C4-2B (cell line): ENCODE measurements at regions not wholly inside any gene's neighbourhood (a gene's known extent, or its start where the extent isn't known, plus 50 kb on each side); places are given as distances from the start of the nearest gene placed in this dataset.

Experiments used
- ZFX ChIP-seq: fragments of 450-650 bp; IDR thresholded peaks from 2 replicates; pipeline ENCODE4 v1.6.1; 2017
- TF ChIP-seq, protein P1 (sequence below): fragments of 450-650 bp; conservative IDR thresholded peaks from 2 replicates; pipeline ENCODE4 v1.5.1; 2017; ENCODE audit warnings: mild to moderate bottlenecking

DNA sequence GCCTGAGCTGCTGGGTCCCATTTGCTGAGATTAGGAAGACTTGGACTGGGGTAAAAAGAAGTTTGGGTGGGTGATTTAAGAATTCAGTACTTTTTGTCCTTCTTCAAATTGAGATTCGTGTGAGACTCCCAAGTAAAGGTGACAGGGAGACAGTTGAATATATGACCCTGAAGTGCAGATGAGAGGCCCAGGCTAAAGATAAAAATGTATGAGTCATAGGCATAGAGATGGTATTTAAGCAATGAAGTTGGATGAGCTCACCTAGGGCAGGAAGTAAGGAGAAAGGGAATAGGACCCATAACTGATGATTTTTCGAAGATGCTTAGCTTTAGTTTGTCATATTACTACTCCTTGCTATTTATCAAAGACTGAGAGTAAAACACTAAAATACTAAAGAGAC, 255.9 kb upstream of the ADRA1B start:
- TF ChIP-seq, protein P1, sequence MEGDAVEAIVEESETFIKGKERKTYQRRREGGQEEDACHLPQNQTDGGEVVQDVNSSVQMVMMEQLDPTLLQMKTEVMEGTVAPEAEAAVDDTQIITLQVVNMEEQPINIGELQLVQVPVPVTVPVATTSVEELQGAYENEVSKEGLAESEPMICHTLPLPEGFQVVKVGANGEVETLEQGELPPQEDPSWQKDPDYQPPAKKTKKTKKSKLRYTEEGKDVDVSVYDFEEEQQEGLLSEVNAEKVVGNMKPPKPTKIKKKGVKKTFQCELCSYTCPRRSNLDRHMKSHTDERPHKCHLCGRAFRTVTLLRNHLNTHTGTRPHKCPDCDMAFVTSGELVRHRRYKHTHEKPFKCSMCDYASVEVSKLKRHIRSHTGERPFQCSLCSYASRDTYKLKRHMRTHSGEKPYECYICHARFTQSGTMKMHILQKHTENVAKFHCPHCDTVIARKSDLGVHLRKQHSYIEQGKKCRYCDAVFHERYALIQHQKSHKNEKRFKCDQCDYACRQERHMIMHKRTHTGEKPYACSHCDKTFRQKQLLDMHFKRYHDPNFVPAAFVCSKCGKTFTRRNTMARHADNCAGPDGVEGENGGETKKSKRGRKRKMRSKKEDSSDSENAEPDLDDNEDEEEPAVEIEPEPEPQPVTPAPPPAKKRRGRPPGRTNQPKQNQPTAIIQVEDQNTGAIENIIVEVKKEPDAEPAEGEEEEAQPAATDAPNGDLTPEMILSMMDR = no peak
- TF ChIP-seq ZFX = no peak
